ENCODE measurements at regions not wholly inside any gene's neighbourhood (a gene's known extent, or its start where the extent isn't known, plus 50 kb on each side); places are given as distances from the start of the nearest gene placed in this dataset.
"Not testable (repeated sequence)": the region's sequence is repeated elsewhere in the genome, so short reads cannot be mapped to it uniquely, and the experiment has no call there.

DNA sequence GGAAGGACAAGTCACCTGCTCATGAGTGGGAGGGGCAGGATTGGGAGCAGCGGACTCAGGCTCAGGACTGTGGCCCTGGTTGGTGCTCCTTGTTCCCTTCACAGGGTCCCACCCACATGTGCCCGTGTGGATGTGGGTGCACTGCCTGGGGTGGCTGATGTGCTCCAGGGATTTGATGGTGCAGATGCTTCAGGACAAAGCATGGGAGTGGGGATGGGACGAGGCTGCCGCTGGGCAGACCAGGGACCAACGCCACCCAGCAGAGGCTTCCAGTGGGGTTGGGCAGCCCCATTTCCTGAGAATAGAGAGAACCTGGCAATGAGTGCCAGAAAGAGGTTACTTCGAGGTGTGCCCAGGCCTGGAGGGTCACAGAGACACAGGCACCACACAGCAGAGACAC is 65.5 kb upstream of the IGLL5 start:
- H3K27ac Mint-ChIP-seq: peak overlapping the region; percentile 91 to 96 (median 94)
- DNase-seq: no peak
- H3K36me3 Mint-ChIP-seq: peaks cover 0 to 3% of the 10 kb centered on the region in 2 donors
- H3K36me3 ChIP-seq (ENCODE audit: insufficient read depth, low read length): no peaks in the 10 kb centered on the region
- peaks cover 81% of the 10 kb centered on the region for H3K4me1 ChIP-seq (ENCODE audit: insufficient read depth, low read length)
- H3K4me3 Mint-ChIP-seq: peak overlapping the region in 6 of 8 donors; percentile 25 to 83 (median 60)
- no peaks in the 10 kb centered on the region for H3K27me3 ChIP-seq (ENCODE audit: insufficient read depth, low read length)
- H3K9me3 ChIP-seq (ENCODE audit: control insufficient read depth in 1 of 2, low read length in 2 of 2): no peaks in the 10 kb centered on the region
- ChIA-PET CTCF (ENCODE audit: partially characterized antibody) (interaction anchor here (0.7 to 20.9 kb wide), 6 partner anchors 12 to 67 kb away, joined by 3 to 560 read pairs (median 14); no protein-coding TSS in a partner anchor), POLR2A (ENCODE audit: partially characterized antibody) (interaction anchor here (1.0 to 15.8 kb wide), 10 partner anchors 8 to 69 kb away, joined by 3 to 250 read pairs (median 10); no protein-coding TSS in a partner anchor)
- peak overlapping the region; percentile 50 for H3K27ac ChIP-seq (ENCODE audit: low read depth, low read length)
- no peaks in the 10 kb centered on the region for H3K27me3 Mint-ChIP-seq
- peaks cover 74 to 93% (median 84%) of the 10 kb centered on the region in 4 donors for H3K4me1 Mint-ChIP-seq
- no peaks in the 10 kb centered on the region for H3K9me3 Mint-ChIP-seq
- intact Hi-C loops (cut with micrococcal nuclease): no loop called here
- H3K4me3 ChIP-seq (ENCODE audit: low read length in 2 of 2): peak overlapping the region in 1 of 2 donors; percentile 33

GRCh38 chr22:22822553-22822952 is 65.1 kb upstream of the IGLL5 start:
- peak overlapping the region; percentile 91 to 96 (median 94) for H3K27ac Mint-ChIP-seq
- intact Hi-C loops (cut with micrococcal nuclease); H3K27me3 Mint-ChIP-seq; H3K36me3 ChIP-seq (ENCODE audit: insufficient read depth, low read length); H3K27me3 ChIP-seq (ENCODE audit: insufficient read depth, low read length); H3K9me3 ChIP-seq (ENCODE audit: control insufficient read depth in 1 of 2, low read length in 2 of 2); H3K36me3 Mint-ChIP-seq; DNase-seq; H3K9me3 Mint-ChIP-seq: not testable (repeated sequence)
- H3K4me3 Mint-ChIP-seq: peak overlapping the region in 7 of 8 donors; percentile 23 to 74 (median 60)
- Histone ChIP-seq H3K4me3 (ENCODE audit: low read length in 2 of 2) (peak overlapping the region in 1 of 2 donors; percentile 33), H3K4me1 (ENCODE audit: insufficient read depth, low read length) (peaks cover 76% of the 10 kb centered on the region), H3K27ac (ENCODE audit: low read depth, low read length) (peak overlapping the region; percentile 50)
- ChIA-PET CTCF (ENCODE audit: partially characterized antibody) (interaction anchor here (0.7 to 20.9 kb wide), 7 partner anchors 10 to 55 kb away, joined by 3 to 560 read pairs (median 4); no protein-coding TSS in a partner anchor), POLR2A (ENCODE audit: partially characterized antibody) (interaction anchor here (0.8 to 15.8 kb wide), 11 partner anchors 9 to 69 kb away, joined by 3 to 250 read pairs (median 9); no protein-coding TSS in a partner anchor)
- peaks cover 75 to 91% (median 82%) of the 10 kb centered on the region in 4 donors for H3K4me1 Mint-ChIP-seq

- ChIA-PET POLR2A (ENCODE audit: partially characterized antibody) (interaction anchor here (0.8 to 15.8 kb wide), 13 partner anchors 9 to 70 kb away, joined by 3 to 250 read pairs (median 4); no protein-coding TSS in a partner anchor), CTCF (ENCODE audit: partially characterized antibody) (interaction anchor here (0.9 to 20.9 kb wide), 10 partner anchors 8 to 61 kb away, joined by 3 to 560 read pairs (median 4); no protein-coding TSS in a partner anchor)
- Histone ChIP-seq H3K4me1 (ENCODE audit: insufficient read depth, low read length) (peaks cover 69% of the 10 kb centered on the region), H3K27ac (ENCODE audit: low read depth, low read length) (peak overlapping the region; percentile 50), H3K27me3 (ENCODE audit: insufficient read depth, low read length) (no peaks in the 10 kb centered on the region), H3K36me3 (ENCODE audit: insufficient read depth, low read length) (no peaks in the 10 kb centered on the region), H3K9me3 (ENCODE audit: control insufficient read depth in 1 of 2, low read length in 2 of 2) (no peaks in the 10 kb centered on the region), H3K4me3 (ENCODE audit: low read length in 2 of 2) (no peak overlapping the region)
- DNase-seq: no peak
- Mint-ChIP-seq H3K27me3 (no peaks in the 10 kb centered on the region), H3K4me1 (peaks cover 68 to 84% (median 75%) of the 10 kb centered on the region in 4 donors), H3K36me3 (peaks cover 0 to 3% of the 10 kb centered on the region in 2 donors), H3K9me3 (no peaks in the 10 kb centered on the region), H3K4me3 (peak overlapping the region in 7 of 8 donors; percentile 35 to 74 (median 69)), H3K27ac (peak overlapping the region; percentile 91 to 96 (median 94))
- intact Hi-C loops (cut with micrococcal nuclease): no loop called here
These were observed 64.3 kb upstream of the IGLL5 start for GRCh38 chr22:22823131-22823810.

GRCh38 chr22:22824340-22825212 is 63.0 kb upstream of the IGLL5 start:
- H3K27ac Mint-ChIP-seq: peak overlapping the region in 4 of 7 donors; percentile 8 to 35 (median 22)
- H3K36me3 ChIP-seq (ENCODE audit: insufficient read depth, low read length): no peaks in the 10 kb centered on the region
- POLR2A ChIA-PET (ENCODE audit: partially characterized antibody): interaction anchor here (0.9 to 15.8 kb wide), 4 partner anchors 10 to 36 kb away, joined by 3 to 250 read pairs (median 4); no protein-coding TSS in a partner anchor
- H3K4me3 Mint-ChIP-seq: no peak overlapping the region
- peaks cover 58 to 71% (median 65%) of the 10 kb centered on the region in 4 donors for H3K4me1 Mint-ChIP-seq
- H3K9me3 Mint-ChIP-seq: no peaks in the 10 kb centered on the region
- H3K27ac ChIP-seq (ENCODE audit: low read depth, low read length): no peak overlapping the region
- intact Hi-C loops (cut with micrococcal nuclease): no loop called here
- H3K4me3 ChIP-seq (ENCODE audit: low read length in 2 of 2): no peak overlapping the region
- H3K4me1 ChIP-seq (ENCODE audit: insufficient read depth, low read length): peaks cover 56% of the 10 kb centered on the region
- CTCF ChIA-PET (ENCODE audit: partially characterized antibody): interaction anchor here (1.0 to 20.9 kb wide), 7 partner anchors 9 to 59 kb away, joined by 3 to 560 read pairs (median 4); no protein-coding TSS in a partner anchor
- no peaks in the 10 kb centered on the region for H3K9me3 ChIP-seq (ENCODE audit: control insufficient read depth in 1 of 2, low read length in 2 of 2)
- DNase-seq: no peak
- H3K27me3 ChIP-seq (ENCODE audit: insufficient read depth, low read length): no peaks in the 10 kb centered on the region
- peaks cover 0 to 3% of the 10 kb centered on the region in 2 donors for H3K36me3 Mint-ChIP-seq
- no peaks in the 10 kb centered on the region for H3K27me3 Mint-ChIP-seq

GRCh38 chr22:22825213-22825593 is 62.4 kb upstream of the IGLL5 start:
- Histone ChIP-seq H3K27ac (ENCODE audit: low read depth, low read length) (no peak overlapping the region), H3K36me3 (ENCODE audit: insufficient read depth, low read length) (no peaks in the 10 kb centered on the region), H3K27me3 (ENCODE audit: insufficient read depth, low read length) (no peaks in the 10 kb centered on the region), H3K9me3 (ENCODE audit: control insufficient read depth in 1 of 2, low read length in 2 of 2) (no peaks in the 10 kb centered on the region), H3K4me3 (ENCODE audit: low read length in 2 of 2) (no peak overlapping the region), H3K4me1 (ENCODE audit: insufficient read depth, low read length) (peaks cover 50% of the 10 kb centered on the region)
- Mint-ChIP-seq H3K4me3 (no peak overlapping the region), H3K36me3 (peaks cover 0 to 3% of the 10 kb centered on the region in 2 donors), H3K9me3 (peaks cover 0 to 3% (median 0%) of the 10 kb centered on the region in 8 donors), H3K27ac (peak overlapping the region in 3 of 7 donors; percentile 35 to 65 (median 56)), H3K27me3 (no peaks in the 10 kb centered on the region), H3K4me1 (peaks cover 51 to 64% (median 59%) of the 10 kb centered on the region in 4 donors)
- ChIA-PET CTCF (ENCODE audit: partially characterized antibody) (interaction anchor here (0.8 to 20.9 kb wide), 4 partner anchors 10 to 27 kb away, joined by 3 to 560 read pairs (median 4); no protein-coding TSS in a partner anchor), POLR2A (ENCODE audit: partially characterized antibody) (interaction anchor here (0.8 to 1.4 kb wide), 2 partner anchors 12 to 32 kb away, joined by 4 to 5 read pairs; no protein-coding TSS in a partner anchor)
- intact Hi-C loops (cut with micrococcal nuclease): no loop called here
- DNase-seq: no peak

DNA sequence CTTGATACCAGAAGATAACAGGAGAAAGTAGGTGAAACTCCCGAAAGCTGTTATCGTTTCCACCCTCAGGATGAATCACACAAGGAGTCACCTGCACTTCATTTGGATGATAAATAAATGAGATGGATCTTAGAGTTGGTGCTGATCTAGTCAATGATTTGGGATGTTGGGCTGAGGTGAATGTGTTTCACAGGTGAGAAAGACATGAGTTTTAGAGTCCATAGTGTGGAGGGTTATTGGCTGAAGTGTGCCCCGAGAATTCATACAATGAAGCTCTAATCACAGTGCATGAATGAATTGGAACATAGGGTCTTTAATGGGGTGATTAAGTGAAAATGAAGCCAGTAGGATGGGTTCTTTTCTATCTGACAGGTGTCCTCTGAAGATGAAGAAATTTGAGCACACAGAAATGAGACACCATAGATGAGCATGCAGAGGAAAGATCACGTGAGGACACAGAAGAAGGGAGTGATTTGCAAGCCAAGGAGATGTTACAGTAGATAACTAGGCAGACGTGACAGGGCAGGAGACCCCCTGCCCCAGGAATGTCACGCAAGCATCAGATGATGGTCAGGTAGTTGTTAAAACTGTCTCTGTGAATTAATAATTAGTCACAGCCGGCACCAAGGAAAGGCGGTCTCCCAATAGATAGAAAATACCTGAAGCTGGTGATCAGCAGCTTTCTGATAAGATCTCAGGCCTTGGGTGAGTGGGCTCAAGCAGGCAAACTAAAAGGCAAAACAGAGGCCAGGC is 60.3 kb upstream of the IGLL5 start:
- ChIA-PET POLR2A (ENCODE audit: partially characterized antibody) (interaction anchor here (0.6 to 1.0 kb wide), 3 partner anchors 9 to 16 kb away, joined by 3 to 4 read pairs (median 3); no protein-coding TSS in a partner anchor), CTCF (ENCODE audit: partially characterized antibody) (interaction anchor here (1.4 to 1.5 kb wide), 3 partner anchors 17 to 50 kb away, joined by 3 to 5 read pairs (median 4); no protein-coding TSS in a partner anchor)
- intact Hi-C loops (cut with micrococcal nuclease): no loop called here
- Histone ChIP-seq H3K9me3 (ENCODE audit: control insufficient read depth in 1 of 2, low read length in 2 of 2) (no peaks in the 10 kb centered on the region), H3K4me3 (ENCODE audit: low read length in 2 of 2) (no peak overlapping the region), H3K36me3 (ENCODE audit: insufficient read depth, low read length) (no peaks in the 10 kb centered on the region), H3K27ac (ENCODE audit: low read depth, low read length) (no peak overlapping the region), H3K4me1 (ENCODE audit: insufficient read depth, low read length) (peaks cover 31% of the 10 kb centered on the region), H3K27me3 (ENCODE audit: insufficient read depth, low read length) (no peaks in the 10 kb centered on the region)
- no peaks in the 10 kb centered on the region for H3K27me3 Mint-ChIP-seq
- H3K4me1 Mint-ChIP-seq: peaks cover 31 to 43% (median 39%) of the 10 kb centered on the region in 4 donors
- no peak overlapping the region for H3K4me3 Mint-ChIP-seq
- peaks cover 0 to 3% of the 10 kb centered on the region in 2 donors for H3K36me3 Mint-ChIP-seq
- H3K27ac Mint-ChIP-seq: peak overlapping the region in 2 of 7 donors; percentile 15 to 62
- H3K9me3 Mint-ChIP-seq: peaks cover 0 to 14% (median 9%) of the 10 kb centered on the region in 8 donors
- no peak for DNase-seq
